NCI-H524 treated with DMSO at 0.1 percent for 48 hours (cell line): ENCODE measurements at regions not wholly inside any gene's neighbourhood (a gene's known extent, or its start where the extent isn't known, plus 50 kb on each side); places are given as distances from the start of the nearest gene placed in this dataset.
"Not testable (repeated sequence)": the region's sequence is repeated elsewhere in the genome, so short reads cannot be mapped to it uniquely, and the experiment has no call there.

Experiments used
- DNase-seq: peaks from one replicate; lab custom pipeline; 2025; lab: John Stamatoyannopoulos, UW

DNA sequence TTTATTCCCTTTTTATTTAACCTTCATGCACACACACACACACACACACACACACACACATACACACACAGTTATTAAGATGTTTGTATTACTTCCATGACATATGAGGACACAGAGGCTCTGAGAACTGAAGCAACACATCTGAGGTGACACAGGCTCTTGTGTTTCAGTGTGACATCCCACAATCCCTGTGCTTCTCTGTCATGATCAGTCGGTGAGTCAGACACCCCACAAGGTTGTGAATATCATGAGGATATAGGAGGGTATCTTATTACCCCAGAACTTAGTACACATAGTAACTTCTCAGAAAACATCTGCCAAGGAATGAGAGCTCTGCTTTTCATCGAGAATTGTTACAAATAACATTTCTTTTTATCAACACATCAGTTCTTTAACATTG, 459.3 kb downstream of the PLPP3 start:
- DNase-seq: no peak

GRCh38 chr1:56118676-56119075, 460.7 kb downstream of the PLPP3 start:
- DNase-seq: not testable (repeated sequence)

DNA sequence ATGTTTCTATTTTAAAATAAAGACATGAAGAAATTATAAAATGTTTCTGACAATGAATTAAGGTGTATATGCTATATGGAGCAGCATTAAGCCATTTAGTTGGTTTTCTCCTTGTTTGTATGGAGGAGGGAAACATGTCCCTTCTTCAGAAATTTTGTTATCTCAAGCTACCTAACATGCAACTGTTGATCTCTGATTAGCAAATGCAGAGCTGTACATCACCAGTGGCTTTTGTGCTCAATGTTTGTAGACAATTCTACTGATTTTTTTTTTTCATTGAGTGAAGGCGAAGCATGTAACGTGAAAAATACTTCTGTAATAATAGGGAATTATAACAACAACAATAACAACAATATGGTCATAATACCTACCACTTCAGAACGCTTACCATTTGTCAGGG, 463.7 kb downstream of the PLPP3 start:
- no peak for DNase-seq

DNA sequence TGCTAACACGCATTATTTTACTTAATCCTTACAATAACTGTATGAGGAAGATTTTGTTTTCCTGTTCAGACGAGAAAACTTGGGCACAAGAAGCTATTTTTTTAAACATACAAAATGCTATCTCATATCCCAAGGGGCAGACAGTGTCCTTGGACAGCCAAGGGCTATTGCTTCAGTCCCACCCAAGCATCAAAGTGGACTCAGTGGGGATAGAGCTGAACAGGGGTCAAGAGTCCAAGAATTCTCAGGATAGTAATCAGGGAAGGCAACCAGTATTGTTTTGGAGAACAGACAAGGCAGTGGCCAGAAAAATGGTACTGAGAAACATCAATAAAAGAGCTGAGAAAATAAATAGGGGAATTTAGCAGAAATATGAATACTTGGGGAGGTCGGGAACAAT, 465.7 kb downstream of the PLPP3 start:
- no peak for DNase-seq

DNA sequence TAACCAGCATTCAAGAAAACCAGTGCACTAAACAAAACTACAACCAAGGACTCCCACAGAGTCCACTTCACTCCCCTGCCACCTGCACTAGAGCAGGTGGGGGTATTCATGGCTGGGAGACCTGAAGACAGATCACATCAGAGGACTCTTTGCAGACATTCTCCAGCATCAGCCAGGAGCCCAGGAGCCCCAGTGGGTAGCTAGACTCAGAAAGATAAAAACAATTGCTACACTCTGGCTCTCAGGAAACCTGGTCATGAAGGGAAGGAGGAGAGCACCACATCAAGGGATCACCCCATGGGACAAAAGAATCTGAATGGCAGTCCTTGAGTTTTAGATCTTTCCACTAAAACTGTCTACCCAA, 472.1 kb downstream of the PLPP3 start:
- no peak for DNase-seq

DNA sequence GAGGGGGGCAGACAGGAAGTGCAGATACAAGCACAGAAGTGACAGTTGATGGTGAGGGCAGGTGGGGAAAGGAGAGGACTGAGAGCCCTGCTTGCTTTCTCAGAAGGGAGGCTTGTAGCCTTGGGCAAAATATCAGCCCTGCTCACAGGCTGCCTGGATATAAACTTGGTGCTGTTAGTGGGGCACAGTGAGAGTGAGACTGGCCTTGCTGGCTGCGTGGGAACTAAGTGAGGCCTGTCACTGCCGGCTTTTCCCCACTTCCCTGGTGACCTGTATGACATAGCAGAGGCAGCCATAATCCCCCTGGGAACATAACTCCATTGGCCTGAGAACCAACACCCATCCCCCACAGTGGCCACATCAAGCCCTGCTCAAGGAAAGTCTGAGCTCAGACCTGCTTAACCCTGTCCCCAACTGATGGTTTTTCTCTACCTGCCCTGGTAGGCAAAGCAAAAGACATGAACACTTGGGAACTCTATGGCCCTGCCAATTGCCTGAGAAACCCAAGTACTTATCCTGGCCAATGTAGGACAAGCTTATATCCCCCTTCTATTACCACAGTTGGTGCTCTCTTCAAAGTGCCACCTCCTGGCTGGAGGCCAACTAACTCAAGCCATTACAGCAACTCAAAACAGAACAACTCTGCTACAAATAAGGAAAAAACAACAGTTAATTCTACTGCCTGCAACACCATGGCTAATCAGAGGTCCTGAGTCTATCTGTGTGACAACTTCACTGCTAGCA, 472.7 kb downstream of the PLPP3 start:
- no peak for DNase-seq

GRCh38 chr1:56105397-56105796, 474.0 kb downstream of the PLPP3 start:
- no peak for DNase-seq

GRCh38 chr1:56099766-56100265, 479.5 kb downstream of the PLPP3 start:
- DNase-seq: no peak

DNA sequence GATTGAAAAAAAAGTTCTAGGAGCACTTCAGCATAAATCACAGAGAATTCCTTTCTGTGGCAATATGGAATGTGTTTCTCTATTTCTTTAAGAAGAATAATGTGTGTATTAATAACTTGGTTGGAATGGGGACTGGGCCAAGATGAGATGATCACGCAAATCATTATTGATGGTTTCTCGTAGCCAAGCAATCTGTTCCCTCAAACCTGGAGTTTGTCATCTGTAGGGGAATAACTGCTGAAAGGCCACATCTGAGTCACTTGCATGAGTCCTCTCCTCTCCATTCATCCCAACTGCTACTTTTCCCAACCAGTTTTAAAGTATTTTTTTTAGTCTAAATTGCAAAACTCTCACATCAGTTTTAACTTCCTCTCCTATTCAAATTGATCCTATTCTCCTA, 480.4 kb downstream of the PLPP3 start:
- no peak for DNase-seq

- no peak for DNase-seq
Measured at GRCh38 chr1:56097713-56098112, 481.6 kb downstream of the PLPP3 start.

- DNase-seq: no peak
Measured at GRCh38 chr1:56095696-56096665, 483.4 kb downstream of the PLPP3 start.

- no peak for DNase-seq
Measured at GRCh38 chr1:56094168-56094567, 485.2 kb downstream of the PLPP3 start.

GRCh38 chr1:56092684-56093570, 486.4 kb downstream of the PLPP3 start:
- no peak for DNase-seq

GRCh38 chr1:56089826-56090225, 489.5 kb downstream of the PLPP3 start:
- DNase-seq: not testable (repeated sequence)

- no peak for DNase-seq
Measured at GRCh38 chr1:56084246-56084645, 495.1 kb downstream of the PLPP3 start.

GRCh38 chr1:56081736-56082135, 497.6 kb downstream of the PLPP3 start:
- DNase-seq: no peak

GRCh38 chr1:56081173-56081572, 498.2 kb downstream of the PLPP3 start:
- DNase-seq: no peak

GRCh38 chr1:56080123-56080522, 499.2 kb downstream of the PLPP3 start:
- DNase-seq: no peak

DNA sequence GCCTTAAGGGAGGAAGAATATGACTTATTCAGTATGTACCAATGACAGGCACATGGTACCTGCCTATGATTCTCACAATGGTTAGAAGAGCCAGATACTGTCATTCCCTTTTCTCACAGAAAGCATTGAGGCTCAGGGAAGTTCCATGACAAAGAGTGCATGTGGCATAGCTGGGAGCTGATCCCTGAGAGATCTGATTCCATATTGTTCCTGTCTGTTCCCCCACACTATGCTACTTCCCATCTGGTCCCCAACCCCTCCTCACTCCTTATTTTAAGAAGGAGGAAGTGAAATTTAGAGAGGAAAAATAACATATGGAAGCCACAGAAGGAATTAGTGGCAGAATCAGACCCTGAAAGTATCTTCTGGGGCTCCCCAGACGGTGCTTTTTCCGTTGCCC, 500.0 kb downstream of the PLPP3 start:
- DNase-seq: no peak

DNA sequence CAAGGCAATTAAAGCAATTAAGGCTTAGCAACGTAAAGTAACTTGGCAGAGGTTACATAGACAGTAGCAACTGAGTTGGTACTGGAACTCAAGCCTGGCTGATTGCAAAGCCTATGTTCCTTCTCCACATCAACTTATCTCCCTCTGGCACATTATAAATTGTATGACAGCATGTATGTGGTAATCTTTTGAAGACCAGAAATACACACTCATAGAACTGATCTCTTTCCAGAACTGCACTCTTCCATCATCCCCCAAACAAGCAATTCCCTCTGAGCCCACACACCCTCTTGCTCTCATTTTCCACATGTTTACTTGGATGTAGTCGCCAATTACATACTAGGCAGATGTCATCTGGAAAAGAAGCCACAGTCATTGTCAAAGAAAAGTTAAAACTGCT, 502.2 kb downstream of the PLPP3 start:
- DNase-seq: no peak

- DNase-seq: no peak
Measured at GRCh38 chr1:56074007-56074651, 505.2 kb downstream of the PLPP3 start.

DNA sequence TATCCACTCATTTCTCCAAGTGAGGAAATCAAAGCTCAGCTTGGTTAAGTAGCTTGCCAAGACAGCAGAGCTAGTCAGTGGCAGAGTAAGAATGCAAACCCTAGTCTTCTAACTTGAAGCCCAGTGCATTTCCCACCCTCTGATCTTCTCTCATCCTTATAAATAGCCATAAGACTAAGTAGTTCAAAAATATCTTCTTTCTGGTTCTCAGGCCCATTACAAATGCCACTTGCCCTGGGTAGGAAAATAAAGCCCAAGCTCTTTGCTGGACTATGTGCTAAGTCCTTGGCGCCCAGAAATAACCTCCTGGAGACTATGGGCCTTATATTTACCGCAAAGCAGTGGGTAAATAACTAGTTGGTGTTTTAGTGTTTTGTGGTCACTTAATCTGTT, 505.8 kb downstream of the PLPP3 start:
- DNase-seq: no peak
